T-helper 2 cell treated with Interferon-gamma antibody and Interleukin-4, amounts not matched to agents 5 μg/mL and 100 μg/mL, for 36 hours (primary cell): ENCODE measurements at regions not wholly inside any gene's neighbourhood (a gene's known extent, or its start where the extent isn't known, plus 50 kb on each side); places are given as distances from the start of the nearest gene placed in this dataset.
A peak's percentile ranks its signal among the peaks of the same experiment; 100 is the strongest.

Source experiments
- DNase-seq: peaks from one replicate; pipeline ENCODE4 v3.0.0; 2021; ENCODE audit warnings: low spot score
- H3K27ac Mint-ChIP-seq: one replicate; pipeline ENCODE4 v1.8.0; 2021; ENCODE audit warnings: mild to moderate bottlenecking, mixed read lengths
- H3K27me3 Mint-ChIP-seq: one replicate; pipeline ENCODE4 v1.8.0; 2021; ENCODE audit warnings: low read depth, mixed read lengths
- H3K36me3 Mint-ChIP-seq: one replicate; pipeline ENCODE4 v1.8.0; 2021; ENCODE audit warnings: low read depth, mixed read lengths
- H3K4me1 Mint-ChIP-seq: one replicate; pipeline ENCODE4 v1.8.0; 2021; ENCODE audit warnings: low read depth, mixed read lengths
- H3K4me3 Mint-ChIP-seq: one replicate; pipeline ENCODE4 v1.8.0; 2022; ENCODE audit warnings: mild to moderate bottlenecking, moderate library complexity, mixed read lengths
- H3K9me3 Mint-ChIP-seq: one replicate; pipeline ENCODE4 v1.8.0; 2021; ENCODE audit warnings: mixed read lengths

DNA sequence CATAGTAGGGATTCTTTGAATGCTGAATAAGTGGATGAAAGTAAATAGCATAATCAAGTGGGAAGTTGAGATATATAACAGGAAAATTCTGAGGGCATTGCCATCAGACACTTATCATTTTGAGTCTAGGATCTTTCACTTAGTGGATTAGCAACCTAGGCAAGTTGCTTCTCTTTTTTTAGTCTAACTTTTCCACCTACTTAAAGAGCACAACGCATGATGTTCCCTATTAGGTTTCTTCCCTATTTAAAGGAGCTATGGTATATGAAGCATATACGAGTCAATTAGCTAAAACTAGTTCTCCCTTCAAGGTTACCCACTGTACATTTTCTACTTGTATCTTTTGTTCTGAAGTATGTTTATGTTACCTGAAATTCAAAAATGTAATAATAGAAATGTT lies 67.1 kb upstream of the HS3ST1 start:
- Mint-ChIP-seq H3K4me1 (peaks cover 17% of the 10 kb centered on the region), H3K27ac (no peak overlapping the region), H3K9me3 (peaks cover 4% of the 10 kb centered on the region), H3K4me3 (no peak overlapping the region), H3K27me3 (peaks cover 10% of the 10 kb centered on the region), H3K36me3 (no peaks in the 10 kb centered on the region)
- no peak for DNase-seq

GRCh38 chr4:11495291-11495690 lies 66.6 kb upstream of the HS3ST1 start:
- H3K27me3 Mint-ChIP-seq: peaks cover 10% of the 10 kb centered on the region
- no peak for DNase-seq

DNA sequence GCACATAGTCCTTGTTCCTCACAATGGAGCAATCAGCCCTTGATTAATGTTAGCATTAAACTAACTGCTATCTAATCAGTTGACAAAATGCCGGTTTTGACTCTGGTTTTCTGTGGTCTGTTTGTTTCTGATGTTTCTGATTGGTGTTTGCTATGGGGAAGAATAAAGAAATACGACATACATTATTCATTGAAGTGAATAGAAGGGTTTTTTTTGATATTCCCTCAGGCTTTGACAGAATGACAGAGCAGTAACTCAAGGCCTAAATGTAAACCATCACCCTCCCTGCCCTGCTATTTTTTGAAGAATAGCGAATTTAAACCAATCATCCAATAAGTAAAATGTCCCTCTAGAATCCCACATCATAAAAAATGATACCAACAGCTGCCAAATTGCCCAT lies 65.5 kb upstream of the HS3ST1 start:
- no peak overlapping the region for H3K4me3 Mint-ChIP-seq
- no peaks in the 10 kb centered on the region for H3K9me3 Mint-ChIP-seq

More at GRCh38 chr4:11495291-11495690, 66.6 kb upstream of the HS3ST1 start:
- Mint-ChIP-seq H3K4me3 (no peak overlapping the region), H3K27ac (no peak overlapping the region), H3K4me1 (peaks cover 18% of the 10 kb centered on the region), H3K9me3 (peaks cover 4% of the 10 kb centered on the region), H3K36me3 (no peaks in the 10 kb centered on the region)

DNA sequence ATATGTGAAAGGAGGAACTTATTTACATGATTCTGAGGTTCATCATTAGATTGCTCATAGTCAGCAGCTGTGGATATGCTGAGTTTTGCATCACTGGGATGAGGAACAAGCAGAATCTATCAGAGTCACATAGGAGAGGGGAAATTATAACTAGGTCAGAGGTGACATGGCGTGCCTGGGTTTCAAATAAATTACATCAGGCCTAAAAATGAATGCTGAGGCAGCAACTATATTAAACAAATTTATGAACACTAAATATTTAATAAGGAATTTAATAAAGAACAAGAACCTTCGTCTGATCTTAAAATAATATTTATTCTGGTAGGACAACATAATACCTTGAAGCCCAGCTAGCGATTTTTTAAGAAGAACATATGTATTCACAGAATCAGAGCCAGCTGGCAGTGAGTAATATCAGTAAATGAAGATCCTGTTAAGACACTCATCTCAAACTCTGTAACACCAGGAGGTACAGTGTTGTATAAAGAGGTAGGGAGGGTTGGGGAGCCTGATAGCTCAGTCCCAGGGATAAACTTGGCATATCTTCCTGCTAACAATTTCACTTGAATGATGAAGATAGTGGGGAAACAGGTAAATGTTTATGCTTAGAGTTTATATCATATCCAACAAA lies 60.9 kb upstream of the HS3ST1 start:
- Mint-ChIP-seq H3K27me3 (peaks cover 7% of the 10 kb centered on the region), H3K9me3 (peaks cover 4% of the 10 kb centered on the region), H3K36me3 (peaks cover 4% of the 10 kb centered on the region), H3K27ac (no peak overlapping the region), H3K4me3 (no peak overlapping the region), H3K4me1 (peaks cover 26% of the 10 kb centered on the region)
- DNase-seq: no peak

More for the DNA sequence above, 65.5 kb upstream of the HS3ST1 start:
- no peak for DNase-seq
- H3K36me3 Mint-ChIP-seq: no peaks in the 10 kb centered on the region
- H3K4me1 Mint-ChIP-seq: peaks cover 20% of the 10 kb centered on the region
- H3K27ac Mint-ChIP-seq: no peak overlapping the region
- peaks cover 10% of the 10 kb centered on the region for H3K27me3 Mint-ChIP-seq

GRCh38 chr4:11488657-11489452 lies 60.2 kb upstream of the HS3ST1 start:
- H3K9me3 Mint-ChIP-seq: peaks cover 4% of the 10 kb centered on the region
- H3K36me3 Mint-ChIP-seq: peaks cover 4% of the 10 kb centered on the region
- H3K27me3 Mint-ChIP-seq: peaks cover 4% of the 10 kb centered on the region
- no peak for DNase-seq
- H3K4me1 Mint-ChIP-seq: peaks cover 26% of the 10 kb centered on the region
- peak overlapping the region; percentile 43 for H3K27ac Mint-ChIP-seq
- no peak overlapping the region for H3K4me3 Mint-ChIP-seq

DNA sequence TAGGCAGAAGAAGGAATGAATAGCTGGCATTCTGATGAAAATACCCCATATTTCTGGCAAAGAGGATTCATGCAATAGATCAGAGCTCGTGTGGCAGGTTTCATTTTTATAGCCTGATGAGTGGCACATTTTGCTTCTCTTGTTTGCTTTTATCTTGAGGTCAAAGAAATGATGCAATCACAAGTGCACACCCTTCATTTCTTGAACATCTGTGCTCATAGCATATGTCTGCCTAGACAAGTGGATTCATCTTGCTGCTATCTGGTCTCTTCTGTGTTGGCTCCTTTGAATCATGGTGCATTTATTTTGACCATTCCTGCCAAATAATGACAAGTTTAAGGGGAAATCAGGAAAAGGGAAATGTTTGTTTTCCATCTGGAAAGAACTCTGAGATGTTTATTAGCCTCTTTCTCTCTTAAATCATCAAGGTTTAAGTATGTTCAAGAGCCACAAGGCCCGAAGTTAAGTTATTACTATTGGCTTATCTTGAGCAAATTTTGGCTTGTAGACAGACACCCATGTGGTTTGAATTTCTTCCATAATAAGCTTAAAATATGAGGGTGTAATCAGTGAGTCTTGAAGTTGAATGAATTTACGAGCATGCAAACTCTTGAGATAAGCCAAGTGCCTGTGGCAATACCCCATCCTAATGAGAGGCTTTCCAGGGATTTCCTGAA lies 59.3 kb upstream of the HS3ST1 start:
- H3K9me3 Mint-ChIP-seq: peaks cover 4% of the 10 kb centered on the region
- DNase-seq: no peak
- peaks cover 4% of the 10 kb centered on the region for H3K27me3 Mint-ChIP-seq
- peaks cover 4% of the 10 kb centered on the region for H3K36me3 Mint-ChIP-seq
- peaks cover 26% of the 10 kb centered on the region for H3K4me1 Mint-ChIP-seq
- H3K27ac Mint-ChIP-seq: no peak overlapping the region
- no peak overlapping the region for H3K4me3 Mint-ChIP-seq

- Mint-ChIP-seq H3K36me3 (peaks cover 4% of the 10 kb centered on the region), H3K9me3 (peaks cover 4% of the 10 kb centered on the region), H3K27me3 (peaks cover 4% of the 10 kb centered on the region), H3K4me3 (no peak overlapping the region), H3K4me1 (peaks cover 26% of the 10 kb centered on the region), H3K27ac (no peak overlapping the region)
- DNase-seq: no peak
Measured at GRCh38 chr4:11487139-11487538, 58.4 kb upstream of the HS3ST1 start.

DNA sequence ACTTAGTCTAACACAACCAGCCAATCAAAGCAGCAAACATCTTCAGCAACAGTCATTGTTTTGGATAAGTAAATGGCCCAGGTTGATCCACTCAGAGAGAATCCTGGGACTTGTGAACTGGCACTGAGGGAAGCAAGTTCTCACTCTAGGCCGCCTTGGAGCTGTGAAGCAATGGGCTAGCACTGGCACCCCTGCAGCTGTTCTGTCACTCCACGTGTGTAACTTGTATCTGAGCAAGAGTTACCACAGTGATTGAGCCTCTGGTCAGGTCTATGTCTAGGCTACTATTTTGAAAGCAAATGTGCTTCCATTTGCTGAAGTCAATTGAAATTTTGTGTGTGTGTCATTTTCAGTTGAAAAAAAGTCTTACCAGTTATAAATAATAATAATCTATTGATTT lies 57.2 kb upstream of the HS3ST1 start:
- Mint-ChIP-seq H3K27me3 (peaks cover 2% of the 10 kb centered on the region), H3K4me3 (no peak overlapping the region), H3K27ac (no peak overlapping the region), H3K36me3 (peaks cover 4% of the 10 kb centered on the region), H3K4me1 (peaks cover 25% of the 10 kb centered on the region), H3K9me3 (peaks cover 4% of the 10 kb centered on the region)
- DNase-seq: no peak

GRCh38 chr4:11484531-11484930 lies 55.8 kb upstream of the HS3ST1 start:
- Mint-ChIP-seq H3K27me3 (peaks cover 2% of the 10 kb centered on the region), H3K27ac (no peak overlapping the region), H3K9me3 (peaks cover 4% of the 10 kb centered on the region), H3K4me3 (no peak overlapping the region), H3K36me3 (peaks cover 4% of the 10 kb centered on the region), H3K4me1 (peaks cover 23% of the 10 kb centered on the region)
- DNase-seq: no peak

DNA sequence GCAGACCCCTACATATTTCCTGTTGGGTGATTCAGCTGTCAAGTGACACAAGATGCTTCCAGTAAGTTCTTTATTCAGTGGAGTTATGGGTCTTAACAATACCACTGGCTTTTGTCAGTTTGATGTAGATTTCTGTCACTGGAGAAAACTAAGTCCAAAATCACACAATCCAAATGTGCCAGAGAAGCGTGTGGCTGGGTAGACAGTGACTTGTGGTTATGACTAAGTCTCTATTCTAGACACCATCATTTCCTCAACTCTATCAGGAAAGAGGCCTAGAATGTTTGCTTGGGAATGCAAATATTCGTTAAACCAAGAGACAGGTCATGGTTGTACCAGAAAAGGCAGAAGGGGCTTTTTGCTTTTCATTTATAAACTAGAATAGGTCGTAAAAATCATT lies 54.4 kb upstream of the HS3ST1 start:
- Mint-ChIP-seq H3K27me3 (peaks cover 4% of the 10 kb centered on the region), H3K4me1 (peaks cover 15% of the 10 kb centered on the region), H3K27ac (no peak overlapping the region), H3K9me3 (peaks cover 8% of the 10 kb centered on the region), H3K36me3 (peaks cover 2% of the 10 kb centered on the region), H3K4me3 (no peak overlapping the region)
- no peak for DNase-seq

- no peak overlapping the region for H3K27ac Mint-ChIP-seq
- H3K4me3 Mint-ChIP-seq: no peak overlapping the region
- peaks cover 10% of the 10 kb centered on the region for H3K27me3 Mint-ChIP-seq
- no peak for DNase-seq
- peaks cover 2% of the 10 kb centered on the region for H3K36me3 Mint-ChIP-seq
- peaks cover 14% of the 10 kb centered on the region for H3K9me3 Mint-ChIP-seq
- H3K4me1 Mint-ChIP-seq: peaks cover 7% of the 10 kb centered on the region
Measured at GRCh38 chr4:11480683-11481082, 52.0 kb upstream of the HS3ST1 start.
